DMS 273 treated with DMSO at 0.1 percent for 48 hours (cell line): ENCODE measurements at regions not wholly inside any gene's neighbourhood (a gene's known extent, or its start where the extent isn't known, plus 50 kb on each side); places are given as distances from the start of the nearest gene placed in this dataset.

Experiments
- DNase-seq: peaks from one replicate; lab custom pipeline; 2025; lab: John Stamatoyannopoulos, UW

- no peak for DNase-seq
Observed at GRCh38 chr3:66748175-66748876, 247.5 kb upstream of the LRIG1 start.

GRCh38 chr3:66751842-66752241 lies 246.3 kb upstream of the KBTBD8 start:
- DNase-seq = no peak

- DNase-seq = no peak
Observed at GRCh38 chr3:66753670-66754069, 244.4 kb upstream of the KBTBD8 start.

GRCh38 chr3:66754613-66755012 lies 243.5 kb upstream of the KBTBD8 start:
- no peak for DNase-seq

GRCh38 chr3:66755924-66756323 lies 242.2 kb upstream of the KBTBD8 start:
- no peak for DNase-seq

- DNase-seq = no peak
Observed at GRCh38 chr3:66756468-66757036, 241.6 kb upstream of the KBTBD8 start.

- DNase-seq = no peak
Observed at GRCh38 chr3:66761093-66761780, 236.9 kb upstream of the KBTBD8 start.

- no peak for DNase-seq
Observed at GRCh38 chr3:66762916-66763693, 235.0 kb upstream of the KBTBD8 start.

- DNase-seq = no peak
Observed at GRCh38 chr3:66778107-66778506, 220.0 kb upstream of the KBTBD8 start.

- DNase-seq = no peak
Observed at GRCh38 chr3:66778777-66779176, 219.3 kb upstream of the KBTBD8 start.

GRCh38 chr3:66785191-66785909 lies 212.8 kb upstream of the KBTBD8 start:
- no peak for DNase-seq

- peak; percentile 11 for DNase-seq
Observed at GRCh38 chr3:66789580-66790237, 208.4 kb upstream of the KBTBD8 start.

GRCh38 chr3:66792086-66792485 lies 206.0 kb upstream of the KBTBD8 start:
- no peak for DNase-seq

- no peak for DNase-seq
Observed at GRCh38 chr3:66795365-66795764, 202.7 kb upstream of the KBTBD8 start.

- no peak for DNase-seq
Observed at GRCh38 chr3:66796343-66796742, 201.8 kb upstream of the KBTBD8 start.

- no peak for DNase-seq
Observed at GRCh38 chr3:66797889-66798560, 200.1 kb upstream of the KBTBD8 start.

GRCh38 chr3:66800941-66801545 lies 197.1 kb upstream of the KBTBD8 start:
- no peak for DNase-seq

- DNase-seq = no peak
Observed at GRCh38 chr3:66803206-66803605, 194.9 kb upstream of the KBTBD8 start.

- no peak for DNase-seq
Observed at GRCh38 chr3:66803721-66804695, 194.1 kb upstream of the KBTBD8 start.
